Endothelial cell of umbilical vein (primary cell): ENCODE measurements at regions not wholly inside any gene's neighbourhood (a gene's known extent, or its start where the extent isn't known, plus 50 kb on each side); places are given as distances from the start of the nearest gene placed in this dataset.

Experiments used
- BruUV-seq: library from RNA; stranded (reverse); fragments of 400-500 nt; replicated peaks from 2 replicates; lab custom pipeline; 2021; lab: Mats Ljungman, UMichigan
- CTCF ChIA-PET: fragments of 300-600, 350-600 bp; sonication (Branson Sonifier 250); formaldehyde crosslinking; loops from one replicate; lab custom pipeline; 2021; ENCODE audit warnings: antibody characterized with exemption, inconsistent platforms; lab: Charles Lee
- POLR2A ChIA-PET: fragments of 300-600, 350-600 bp; sonication (Branson Sonifier 250); formaldehyde crosslinking; loops from one replicate; lab custom pipeline; 2021; ENCODE audit warnings: antibody characterized with exemption, inconsistent platforms; lab: Charles Lee
- DNase-seq: peaks from one replicate; pipeline ENCODE4 v3.0.0-alpha.2; 2011; ENCODE audit warnings: low read depth, low spot score
- FAIRE-seq: peaks from 2 replicates; lab custom pipeline; 2011; peaks lifted over from hg19 to GRCh38; lab: Jason Lieb, UNC
- H2AFZ ChIP-seq: 2 replicates; pipeline ENCODE4 v1.6.0; 2012; ENCODE audit warnings: low read depth, low read length, control low read depth, inconsistent platforms
- H3K27ac ChIP-seq: 2 replicates; pipeline ENCODE4 v1.5.1; 2011; ENCODE audit warnings: low read depth, mild to moderate bottlenecking, control low read depth, low read length, moderate library complexity; ENCODE audit not compliant: insufficient read depth
- H3K27me3 ChIP-seq, 2 experiments: 2 replicates each; pipeline versions ENCODE4 v1.6.0 to v1.6.1; 2011; ENCODE audit warnings: low read length in 2 of 2, mixed read lengths in 1 of 2; ENCODE audit not compliant: control insufficient read depth in 2 of 2, insufficient read depth in 2 of 2
- H3K36me3 ChIP-seq, 2 experiments: 2 replicates in 1 of 2; 3 replicates in 1 of 2; pipeline ENCODE4 v1.5.1; 2011; ENCODE audit warnings: low read length in 2 of 2, mild to moderate bottlenecking in 1 of 2, moderate library complexity in 1 of 2; ENCODE audit not compliant: control insufficient read depth in 2 of 2, insufficient read depth in 2 of 2; ENCODE audit errors: extremely low read depth in 1 of 2
- H3K4me1 ChIP-seq: 3 replicates; pipeline ENCODE4 v1.5.1; 2011; ENCODE audit warnings: mild to moderate bottlenecking, low read length; ENCODE audit not compliant: control insufficient read depth, insufficient read depth; ENCODE audit errors: extremely low read depth
- H3K4me2 ChIP-seq: 2 replicates; pipeline ENCODE4 v1.6.1; 2011; ENCODE audit warnings: low read length, control low read depth, mixed read lengths; ENCODE audit not compliant: insufficient read depth
- H3K4me3 ChIP-seq, 3 experiments: fragments of 200-600 bp in 1 of 3; sonication (generic), shearing (Covaris generic) in 1 of 3; replicated peaks in 1 of 3; 2 replicates each; pipeline ENCODE4 v1.5.1; 2011 to 2016; ENCODE audit warnings: control low read depth in 3 of 3, low read length in 3 of 3, mild to moderate bottlenecking in 2 of 3, inconsistent platforms in 1 of 3, low read depth in 1 of 3, moderate library complexity in 1 of 3; ENCODE audit not compliant: insufficient read depth in 1 of 3
- H3K79me2 ChIP-seq: 2 replicates; pipeline ENCODE4 v1.6.0; 2012; ENCODE audit warnings: low read length, inconsistent platforms; ENCODE audit not compliant: control insufficient read depth, insufficient read depth
- H3K9ac ChIP-seq: replicated peaks from 2 replicates; pipeline ENCODE3; 2011; ENCODE audit warnings: low read length, control low read depth; ENCODE audit not compliant: insufficient read depth; ENCODE audit errors: extremely low read depth
- H3K9me1 ChIP-seq: replicated peaks from 3 replicates; pipeline ENCODE4 v1.6.0; 2011; ENCODE audit warnings: mild to moderate bottlenecking, low read length; ENCODE audit not compliant: control insufficient read depth, insufficient read depth; ENCODE audit errors: extremely low read depth
- H3K9me3 ChIP-seq: replicated peaks from 2 replicates; pipeline ENCODE4 v1.5.1; 2012; ENCODE audit warnings: low read length, inconsistent platforms; ENCODE audit not compliant: control insufficient read depth, insufficient read depth
- H4K20me1 ChIP-seq: replicated peaks from 2 replicates; pipeline ENCODE3; 2011; ENCODE audit warnings: mild to moderate bottlenecking, low read length; ENCODE audit not compliant: control insufficient read depth, insufficient read depth; ENCODE audit errors: extremely low read depth
- EZH2 ChIP-seq: IDR thresholded peaks from 2 replicates; pipeline ENCODE4 v1.6.1; 2012; ENCODE audit warnings: borderline replicate concordance, low read depth, mild to moderate bottlenecking, moderate library complexity, low read length, inconsistent platforms; ENCODE audit not compliant: severe bottlenecking
- GATA2 ChIP-seq: IDR thresholded peaks from 2 replicates; pipeline ENCODE4 v1.7.0; 2011; ENCODE audit warnings: low read depth, mild to moderate bottlenecking, moderate library complexity, mixed read lengths, low read length; ENCODE audit not compliant: insufficient read length, insufficient read depth
- JUN ChIP-seq: IDR thresholded peaks from 2 replicates; pipeline ENCODE4 v1.6.1; 2011; ENCODE audit warnings: borderline replicate concordance, low read depth; ENCODE audit not compliant: insufficient read length, insufficient read depth
- MYC ChIP-seq: IDR thresholded peaks from one replicate; pipeline ENCODE4 v1.6.1; 2011; ENCODE audit warnings: mild to moderate bottlenecking, low read depth, low read length
- POLR2AphosphoS5 ChIP-seq: IDR thresholded peaks from 2 replicates; pipeline ENCODE4 v1.6.1; 2012; ENCODE audit warnings: low read depth, mild to moderate bottlenecking, control low read depth, low read length, moderate library complexity; ENCODE audit not compliant: insufficient read depth
- dilution Hi-C: fragments of 300-500 bp; cut with MboI; formaldehyde crosslinking; loops from one replicate; pipeline ENCODE4 v1.15.0; 2019; ENCODE audit warnings: low sequenced_read_pairs; ENCODE audit not compliant: extremely low pct_ligation_motif_present
- intact Hi-C: fragments of 100-400 bp; cut with micrococcal nuclease; formaldehyde crosslinking; loops from one replicate; pipeline ENCODE4 v1.10.0; 2022
- TF ChIP-seq, protein P1 (sequence below): IDR thresholded peaks from 2 replicates; pipeline ENCODE4 v1.6.1; 2011; ENCODE audit not compliant: insufficient read depth, insufficient read length

DNA sequence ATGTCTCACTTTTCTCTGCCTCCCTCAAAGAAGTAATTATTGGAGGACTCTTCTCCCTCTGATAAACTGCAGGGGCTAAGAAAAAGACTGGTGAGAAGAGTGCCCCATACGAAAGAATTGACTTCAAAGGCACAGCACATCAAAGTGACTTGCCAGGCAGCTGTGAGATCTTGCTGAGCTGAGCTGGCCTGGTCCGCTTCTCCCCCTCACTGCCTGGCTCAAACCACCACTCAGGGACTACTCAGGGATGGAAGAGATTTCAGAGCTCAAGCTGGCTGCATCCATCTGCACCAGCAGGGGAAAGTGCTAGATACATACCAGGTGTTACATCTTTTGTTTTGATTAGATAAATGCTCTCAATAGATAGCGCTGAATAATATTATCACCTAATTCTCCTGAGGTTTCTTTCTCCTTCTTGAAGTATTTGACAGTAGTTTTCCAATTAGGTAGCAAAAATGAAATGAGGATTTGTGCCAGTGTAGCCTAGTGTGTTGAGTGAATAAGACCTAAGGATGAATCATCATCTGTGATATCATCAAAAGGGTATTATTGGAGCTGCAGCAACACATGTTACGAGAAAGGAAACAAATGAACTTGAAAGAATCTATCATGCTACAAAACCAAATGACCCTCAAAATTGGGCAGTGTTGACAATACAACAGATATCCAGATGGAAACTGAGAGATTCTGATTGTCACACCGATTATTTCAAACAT, 379.8 kb downstream of the TBC1D4 start:
- H3K27me3 ChIP-seq = no peaks in the 10 kb centered on the region
- H3K27ac ChIP-seq = no peak overlapping the region
- DNase-seq = peak; percentile 6
- H3K79me2 ChIP-seq = no peaks in the 10 kb centered on the region
- ChIA-PET CTCF (interaction anchor here (1.7 kb wide), 1 partner anchor 117 kb away, joined by 3 read pairs; no protein-coding TSS in a partner anchor), POLR2A (no interaction called here)
- H3K4me3 ChIP-seq = no peak overlapping the region
- no peak overlapping the region for H3K4me2 ChIP-seq
- BruUV-seq = no TSS peak
- no peaks in the 10 kb centered on the region for H3K9me1 ChIP-seq
- no peak overlapping the region for H2AFZ ChIP-seq
- no peak for FAIRE-seq
- dilution Hi-C loops (no loop called here), intact Hi-C loops (loop anchor here (10.0 kb wide), 1 partner anchor 327 kb away; no protein-coding TSS in a partner anchor)
- no peak for TF ChIP-seq POLR2AphosphoS5
- TF ChIP-seq JUN = peak; percentile 2
- H3K36me3 ChIP-seq = no peaks in the 10 kb centered on the region
- H3K9ac ChIP-seq = no peak overlapping the region
- H3K9me3 ChIP-seq = no peaks in the 10 kb centered on the region
- H3K4me1 ChIP-seq = no peaks in the 10 kb centered on the region
- no peaks in the 10 kb centered on the region for H4K20me1 ChIP-seq

DNA sequence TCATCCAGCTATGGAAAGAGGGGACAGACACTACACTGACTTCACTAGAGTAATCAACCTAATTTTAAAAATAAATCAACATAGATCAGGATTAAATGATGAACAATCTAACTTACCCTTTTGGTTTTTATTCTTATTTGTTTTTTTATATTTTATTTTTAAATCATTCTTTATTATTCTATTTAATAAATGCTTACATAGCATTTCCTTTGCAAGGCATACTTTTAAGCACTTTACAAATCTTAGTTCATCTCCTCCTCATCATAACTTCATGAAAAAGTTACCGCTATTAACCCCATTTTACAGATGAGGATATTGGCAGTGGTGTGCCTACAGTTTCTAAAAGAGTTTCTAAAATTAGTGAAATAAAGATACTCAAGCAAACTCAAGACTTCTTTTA, 380.6 kb downstream of the TBC1D4 start:
- BruUV-seq = no TSS peak
- H3K9me1 ChIP-seq = no peaks in the 10 kb centered on the region
- H3K36me3 ChIP-seq = no peaks in the 10 kb centered on the region
- H3K27me3 ChIP-seq = no peaks in the 10 kb centered on the region
- H3K79me2 ChIP-seq = no peaks in the 10 kb centered on the region
- H3K27ac ChIP-seq = no peak overlapping the region
- TF ChIP-seq JUN = no peak
- TF ChIP-seq, protein P1, sequence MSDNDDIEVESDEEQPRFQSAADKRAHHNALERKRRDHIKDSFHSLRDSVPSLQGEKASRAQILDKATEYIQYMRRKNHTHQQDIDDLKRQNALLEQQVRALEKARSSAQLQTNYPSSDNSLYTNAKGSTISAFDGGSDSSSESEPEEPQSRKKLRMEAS = no peak
- no peak for TF ChIP-seq MYC
- TF ChIP-seq GATA2 = no peak
- TF ChIP-seq POLR2AphosphoS5 = no peak
- TF ChIP-seq EZH2 = no peak
- intact Hi-C loops = loop anchor here (10.0 kb wide), 1 partner anchor 327 kb away; no protein-coding TSS in a partner anchor
- no peaks in the 10 kb centered on the region for H4K20me1 ChIP-seq
- CTCF ChIA-PET = interaction anchor here (1.7 kb wide), 1 partner anchor 118 kb away, joined by 3 read pairs; no protein-coding TSS in a partner anchor
- dilution Hi-C loops = no loop called here
- H3K9ac ChIP-seq = no peak overlapping the region
- no peak overlapping the region for H3K4me3 ChIP-seq
- H3K9me3 ChIP-seq = no peaks in the 10 kb centered on the region
- H3K4me1 ChIP-seq = no peaks in the 10 kb centered on the region
- POLR2A ChIA-PET = no interaction called here
- no peak overlapping the region for H3K4me2 ChIP-seq
- DNase-seq (no peak), FAIRE-seq (no peak)
- no peak overlapping the region for H2AFZ ChIP-seq
